Testis (tissue), 2 donors: ENCODE measurements at regions not wholly inside any gene's neighbourhood (a gene's known extent, or its start where the extent isn't known, plus 50 kb on each side); places are given as distances from the start of the nearest gene placed in this dataset.

Source experiments
- POLR2A ChIP-seq: fragments of 450-650 bp; IDR thresholded peaks from one replicate; pipeline ENCODE4 v1.6.1; 2017; ENCODE audit warnings: antibody characterized with exemption, mild to moderate bottlenecking, moderate library complexity
- TF ChIP-seq, protein P1 (sequence below), 3 experiments: fragments of 450-650 bp in 2 of 3; fragments of 200-600 bp in 1 of 3; sonication (generic) in 1 of 3; IDR thresholded peaks; one replicate each; pipeline ENCODE4 v1.5.1; 2016 to 2019; ENCODE audit warnings: antibody characterized with exemption in 3 of 3, mild to moderate bottlenecking in 2 of 3, moderate library complexity in 1 of 3

DNA sequence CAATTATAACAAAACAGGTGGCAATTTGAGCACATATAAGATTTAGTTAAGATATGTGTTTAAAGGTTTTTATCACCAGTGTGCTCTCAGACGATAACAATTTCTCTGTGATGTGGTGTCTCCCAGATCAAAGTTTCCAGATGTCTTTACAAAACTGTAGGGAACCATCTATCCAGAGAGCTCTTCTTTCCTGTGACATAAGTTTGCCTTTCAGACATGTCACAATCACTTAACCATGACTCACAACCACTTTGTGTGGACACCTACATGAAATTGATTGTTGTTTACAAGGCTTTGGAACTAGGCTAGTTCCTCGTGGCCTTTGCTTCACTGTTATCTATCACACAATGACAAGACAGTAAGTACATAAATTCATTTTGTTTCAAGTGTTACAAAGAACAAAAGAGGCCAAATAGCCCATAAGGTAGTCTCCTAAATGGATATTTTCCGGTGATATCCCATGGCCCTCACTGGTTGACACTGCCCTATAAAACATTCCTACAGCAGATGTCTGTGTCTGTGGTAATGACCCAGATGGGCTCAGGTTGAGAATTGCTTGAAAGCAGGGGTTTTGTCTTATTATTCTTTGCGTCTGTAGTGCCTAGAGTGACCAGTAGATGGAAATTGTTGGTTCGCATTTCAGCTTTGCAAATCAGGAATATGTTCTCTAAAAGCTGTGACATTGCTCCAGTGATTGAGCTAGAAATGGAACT is 297.8 kb upstream of the FAM241A start:
- TF ChIP-seq POLR2A = no peak
- TF ChIP-seq, protein P1, sequence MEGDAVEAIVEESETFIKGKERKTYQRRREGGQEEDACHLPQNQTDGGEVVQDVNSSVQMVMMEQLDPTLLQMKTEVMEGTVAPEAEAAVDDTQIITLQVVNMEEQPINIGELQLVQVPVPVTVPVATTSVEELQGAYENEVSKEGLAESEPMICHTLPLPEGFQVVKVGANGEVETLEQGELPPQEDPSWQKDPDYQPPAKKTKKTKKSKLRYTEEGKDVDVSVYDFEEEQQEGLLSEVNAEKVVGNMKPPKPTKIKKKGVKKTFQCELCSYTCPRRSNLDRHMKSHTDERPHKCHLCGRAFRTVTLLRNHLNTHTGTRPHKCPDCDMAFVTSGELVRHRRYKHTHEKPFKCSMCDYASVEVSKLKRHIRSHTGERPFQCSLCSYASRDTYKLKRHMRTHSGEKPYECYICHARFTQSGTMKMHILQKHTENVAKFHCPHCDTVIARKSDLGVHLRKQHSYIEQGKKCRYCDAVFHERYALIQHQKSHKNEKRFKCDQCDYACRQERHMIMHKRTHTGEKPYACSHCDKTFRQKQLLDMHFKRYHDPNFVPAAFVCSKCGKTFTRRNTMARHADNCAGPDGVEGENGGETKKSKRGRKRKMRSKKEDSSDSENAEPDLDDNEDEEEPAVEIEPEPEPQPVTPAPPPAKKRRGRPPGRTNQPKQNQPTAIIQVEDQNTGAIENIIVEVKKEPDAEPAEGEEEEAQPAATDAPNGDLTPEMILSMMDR (IDR thresholded peaks at IDR 0.05) = no peak
